ENCODE measurements at regions not wholly inside any gene's neighbourhood (a gene's known extent, or its start where the extent isn't known, plus 50 kb on each side); places are given as distances from the start of the nearest gene placed in this dataset.

DNA sequence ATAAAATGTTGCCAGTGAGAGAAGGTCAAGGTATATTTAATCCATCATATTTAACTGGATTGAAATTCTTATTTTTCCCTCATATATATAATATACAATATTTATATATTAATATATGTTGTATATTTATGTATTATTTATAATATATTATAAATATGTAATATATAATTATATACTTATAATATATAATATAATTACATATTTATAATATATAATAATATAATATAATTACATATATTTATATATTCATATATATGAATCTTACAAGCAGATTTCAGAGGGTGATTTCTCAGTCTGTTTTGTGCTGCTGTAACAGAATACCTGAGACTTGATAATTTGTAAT is 52.7 kb upstream of the TLE3 start:
- DNase-seq (no peak), ATAC-seq (no peak)
- no peaks in the 10 kb centered on the region for H3K36me3 ChIP-seq
- TF ChIP-seq, protein P1, sequence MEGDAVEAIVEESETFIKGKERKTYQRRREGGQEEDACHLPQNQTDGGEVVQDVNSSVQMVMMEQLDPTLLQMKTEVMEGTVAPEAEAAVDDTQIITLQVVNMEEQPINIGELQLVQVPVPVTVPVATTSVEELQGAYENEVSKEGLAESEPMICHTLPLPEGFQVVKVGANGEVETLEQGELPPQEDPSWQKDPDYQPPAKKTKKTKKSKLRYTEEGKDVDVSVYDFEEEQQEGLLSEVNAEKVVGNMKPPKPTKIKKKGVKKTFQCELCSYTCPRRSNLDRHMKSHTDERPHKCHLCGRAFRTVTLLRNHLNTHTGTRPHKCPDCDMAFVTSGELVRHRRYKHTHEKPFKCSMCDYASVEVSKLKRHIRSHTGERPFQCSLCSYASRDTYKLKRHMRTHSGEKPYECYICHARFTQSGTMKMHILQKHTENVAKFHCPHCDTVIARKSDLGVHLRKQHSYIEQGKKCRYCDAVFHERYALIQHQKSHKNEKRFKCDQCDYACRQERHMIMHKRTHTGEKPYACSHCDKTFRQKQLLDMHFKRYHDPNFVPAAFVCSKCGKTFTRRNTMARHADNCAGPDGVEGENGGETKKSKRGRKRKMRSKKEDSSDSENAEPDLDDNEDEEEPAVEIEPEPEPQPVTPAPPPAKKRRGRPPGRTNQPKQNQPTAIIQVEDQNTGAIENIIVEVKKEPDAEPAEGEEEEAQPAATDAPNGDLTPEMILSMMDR (IDR thresholded peaks at IDR 0.05) = no peak
- H3K4me1 ChIP-seq = peaks cover 13 to 31% of the 10 kb centered on the region in 2 donors
- no peak overlapping the region for H3K4me3 ChIP-seq
- no peaks in the 10 kb centered on the region for H3K9me3 ChIP-seq
- no peaks in the 10 kb centered on the region for H3K27me3 ChIP-seq
- intact Hi-C loops (cut with DNase I) = no loop called here
- H3K27ac ChIP-seq = no peak overlapping the region

GRCh38 chr15:70149667-70150404 is 52.1 kb upstream of the TLE3 start:
- intact Hi-C loops (cut with DNase I) = no loop called here
- Histone ChIP-seq H3K27me3 (no peaks in the 10 kb centered on the region), H3K36me3 (no peaks in the 10 kb centered on the region), H3K4me3 (no peak overlapping the region), H3K4me1 (peaks cover 12 to 27% of the 10 kb centered on the region in 2 donors), H3K27ac (no peak overlapping the region), H3K9me3 (no peaks in the 10 kb centered on the region)
- ATAC-seq = no peak
- TF ChIP-seq, protein P1 (IDR thresholded peaks at IDR 0.05) = no peak
- no peak for DNase-seq

GRCh38 chr15:70147778-70148177 is 50.1 kb upstream of the TLE3 start:
- intact Hi-C loops (cut with DNase I) = no loop called here
- no peak for ATAC-seq
- Histone ChIP-seq H3K9me3 (no peaks in the 10 kb centered on the region), H3K27ac (no peak overlapping the region), H3K4me3 (no peak overlapping the region), H3K27me3 (peaks cover 0 to 5% of the 10 kb centered on the region in 2 donors), H3K36me3 (no peaks in the 10 kb centered on the region), H3K4me1 (peaks cover 0 to 23% of the 10 kb centered on the region in 2 donors)
- TF ChIP-seq, protein P1 (IDR thresholded peaks at IDR 0.05) = no peak
- no peak for DNase-seq
